Lung (tissue), 11 donors: ENCODE measurements at regions not wholly inside any gene's neighbourhood (a gene's known extent, or its start where the extent isn't known, plus 50 kb on each side); places are given as distances from the start of the nearest gene placed in this dataset.

Experiments used
- ATAC-seq: fragments of 200-7000 bp; cut with Tn5 transposase; one replicate; pipeline ENCODE4 v1.9.1; 2020; ENCODE audit warnings: moderate number of reproducible peaks; ENCODE audit not compliant: insufficient read depth, low FRiP score
- DNase-seq, 3 donors: peaks; one replicate each; pipeline ENCODE4 v3.0.0-alpha.2; 2013 to 2017
- H3K27ac ChIP-seq, 2 donors: one replicate each; pipeline ENCODE4 v1.5.1; 2013; ENCODE audit warnings: mild to moderate bottlenecking in 2 of 2, moderate library complexity in 2 of 2, control low read depth in 1 of 2, inconsistent platforms in 1 of 2, low read depth in 1 of 2, low read length in 1 of 2
- H3K27me3 ChIP-seq, 3 donors: one replicate each; pipeline ENCODE4 v1.5.1; 2013; ENCODE audit warnings: low read length in 2 of 3; ENCODE audit not compliant: control insufficient read depth in 3 of 3, insufficient read depth in 3 of 3
- H3K36me3 ChIP-seq, 4 donors: one replicate each; pipeline ENCODE4 v1.5.1; 2013; ENCODE audit warnings: low read length in 4 of 4, mild to moderate bottlenecking in 1 of 4, moderate library complexity in 1 of 4; ENCODE audit not compliant: control insufficient read depth in 4 of 4, insufficient read depth in 4 of 4
- H3K4me1 ChIP-seq, 5 donors: one replicate each; pipeline ENCODE4 v1.5.1; 2013; ENCODE audit warnings: low read length in 5 of 5, mild to moderate bottlenecking in 2 of 5, moderate library complexity in 1 of 5; ENCODE audit not compliant: control insufficient read depth in 5 of 5, insufficient read depth in 5 of 5
- H3K4me3 ChIP-seq: one replicate; pipeline ENCODE4 v1.5.1; 2013; ENCODE audit warnings: mild to moderate bottlenecking, control low read depth, moderate library complexity
- H3K9ac ChIP-seq, 2 donors: one replicate each; pipeline ENCODE4 v1.5.1; 2013; ENCODE audit warnings: low read length in 2 of 2, control low read depth in 1 of 2; ENCODE audit not compliant: insufficient read depth in 1 of 2
- H3K9me3 ChIP-seq, 4 donors: one replicate each; pipeline ENCODE4 v1.5.1; 2013; ENCODE audit warnings: low read length in 3 of 4, mild to moderate bottlenecking in 1 of 4, moderate library complexity in 1 of 4; ENCODE audit not compliant: control insufficient read depth in 4 of 4, insufficient read depth in 3 of 4
- WGBS, 2 donors: extraction: QIAGEN DNeasy Blood & Tissue Kit; methylation state at CpG; one replicate each; pipeline ENCODE4 v1.1.7; 2013; 5-methylcytosine and 5-hydroxymethylcytosine counted together
- TF ChIP-seq, protein P1 (sequence below): IDR thresholded peaks from 2 replicates; pipeline ENCODE4 v1.5.1; 2012; ENCODE audit warnings: mild to moderate bottlenecking; ENCODE audit errors: control extremely low read depth, extremely low read depth
- donor health status: control.
- donor health status: control.
- donor health status: Bipolar disorder and iron deficiency.
- donor health status: healthy.
- donor health status: DM: yes; HTN: yes; CAD: no.

- H3K27me3 ChIP-seq: no peaks in the 10 kb centered on the region
- 71 to 72% methylated on average over 3 of the region's 3 CpGs for WGBS, 2 donors
- no peak overlapping the region for H3K4me3 ChIP-seq
- ATAC-seq (no peak), DNase-seq (no peak)
- no peak overlapping the region for H3K27ac ChIP-seq
- no peak overlapping the region for H3K9ac ChIP-seq
- no peaks in the 10 kb centered on the region for H3K4me1 ChIP-seq
- TF ChIP-seq, protein P1, sequence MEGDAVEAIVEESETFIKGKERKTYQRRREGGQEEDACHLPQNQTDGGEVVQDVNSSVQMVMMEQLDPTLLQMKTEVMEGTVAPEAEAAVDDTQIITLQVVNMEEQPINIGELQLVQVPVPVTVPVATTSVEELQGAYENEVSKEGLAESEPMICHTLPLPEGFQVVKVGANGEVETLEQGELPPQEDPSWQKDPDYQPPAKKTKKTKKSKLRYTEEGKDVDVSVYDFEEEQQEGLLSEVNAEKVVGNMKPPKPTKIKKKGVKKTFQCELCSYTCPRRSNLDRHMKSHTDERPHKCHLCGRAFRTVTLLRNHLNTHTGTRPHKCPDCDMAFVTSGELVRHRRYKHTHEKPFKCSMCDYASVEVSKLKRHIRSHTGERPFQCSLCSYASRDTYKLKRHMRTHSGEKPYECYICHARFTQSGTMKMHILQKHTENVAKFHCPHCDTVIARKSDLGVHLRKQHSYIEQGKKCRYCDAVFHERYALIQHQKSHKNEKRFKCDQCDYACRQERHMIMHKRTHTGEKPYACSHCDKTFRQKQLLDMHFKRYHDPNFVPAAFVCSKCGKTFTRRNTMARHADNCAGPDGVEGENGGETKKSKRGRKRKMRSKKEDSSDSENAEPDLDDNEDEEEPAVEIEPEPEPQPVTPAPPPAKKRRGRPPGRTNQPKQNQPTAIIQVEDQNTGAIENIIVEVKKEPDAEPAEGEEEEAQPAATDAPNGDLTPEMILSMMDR: no peak
- H3K9me3 ChIP-seq: peaks cover 0 to 5% (median 0%) of the 10 kb centered on the region in 4 donors
- no peaks in the 10 kb centered on the region for H3K36me3 ChIP-seq
These were observed 71.4 kb upstream of the ADGRL3 start for GRCh38 chr4:61128682-61129081.

GRCh38 chr4:61129971-61130370 lies 70.2 kb upstream of the ADGRL3 start:
- no peaks in the 10 kb centered on the region for H3K4me1 ChIP-seq
- H3K9me3 ChIP-seq: peaks cover 0 to 2% (median 0%) of the 10 kb centered on the region in 4 donors
- H3K9ac ChIP-seq: no peak overlapping the region
- no peaks in the 10 kb centered on the region for H3K36me3 ChIP-seq
- no peak for ATAC-seq
- H3K27me3 ChIP-seq: no peaks in the 10 kb centered on the region
- H3K27ac ChIP-seq: no peak overlapping the region
- WGBS, 2 donors: 90% methylated on average over 5 of the region's 5 CpGs
- DNase-seq: no peak
- H3K4me3 ChIP-seq: no peak overlapping the region
- TF ChIP-seq, protein P1: no peak

GRCh38 chr4:61143461-61143860 lies 56.7 kb upstream of the ADGRL3 start:
- Histone ChIP-seq H3K36me3 (no peaks in the 10 kb centered on the region), H3K27me3 (no peaks in the 10 kb centered on the region), H3K4me1 (no peaks in the 10 kb centered on the region), H3K4me3 (no peak overlapping the region), H3K9me3 (no peaks in the 10 kb centered on the region), H3K27ac (no peak overlapping the region), H3K9ac (no peak overlapping the region)
- TF ChIP-seq, protein P1: no peak
- 41 to 42% methylated on average over 1 of the region's 1 CpG for WGBS, 2 donors
- no peak for DNase-seq
- ATAC-seq: no peak

DNA sequence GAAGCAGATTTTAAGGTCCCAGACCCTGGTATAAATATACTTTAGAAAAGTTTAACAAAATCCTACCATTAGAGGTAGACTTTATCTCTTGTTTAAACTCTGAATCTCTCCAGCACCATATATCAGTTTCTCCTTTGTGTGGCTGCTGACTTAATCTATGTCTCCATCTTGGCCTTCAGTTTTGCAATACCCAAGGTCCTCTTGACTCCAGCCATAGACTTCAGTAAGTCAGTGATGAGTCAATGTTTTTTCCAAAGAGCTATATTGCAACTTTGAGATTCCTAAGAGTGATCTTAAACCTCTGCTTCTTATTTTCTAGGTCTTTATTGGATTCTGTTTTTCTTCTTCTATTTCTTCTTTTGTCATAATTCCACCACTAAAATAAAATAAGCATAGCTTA lies 50.8 kb upstream of the ADGRL3 start:
- no peak overlapping the region for H3K9ac ChIP-seq
- TF ChIP-seq, protein P1: no peak
- no peaks in the 10 kb centered on the region for H3K4me1 ChIP-seq
- H3K36me3 ChIP-seq: no peaks in the 10 kb centered on the region
- no peak overlapping the region for H3K27ac ChIP-seq
- no peak overlapping the region for H3K4me3 ChIP-seq
- ATAC-seq: no peak
- H3K27me3 ChIP-seq: no peaks in the 10 kb centered on the region
- H3K9me3 ChIP-seq: no peaks in the 10 kb centered on the region
- no peak for DNase-seq
